Thyroid gland (tissue), 4 donors: ENCODE measurements at regions not wholly inside any gene's neighbourhood (a gene's known extent, or its start where the extent isn't known, plus 50 kb on each side); places are given as distances from the start of the nearest gene placed in this dataset.

ENCODE experiments used
- DNase-seq, 2 donors: peaks; one replicate each; pipeline ENCODE4 v3.0.0-alpha.2; 2019
- H3K27ac ChIP-seq, 3 donors: fragments of 200-600 bp; sonication (generic); 1 replicate in 2 of 3; 2 replicates in 1 of 3; pipeline ENCODE4 v1.5.1; 2016 to 2019; ENCODE audit warnings: mild to moderate bottlenecking in 1 of 3, moderate library complexity in 1 of 3
- H3K27me3 ChIP-seq: fragments of 200-600 bp; sonication (generic); one replicate; pipeline ENCODE4 v1.5.1; 2019
- H3K36me3 ChIP-seq, 2 donors: fragments of 200-600 bp; sonication (generic); one replicate each; pipeline ENCODE4 v1.5.1; 2016 to 2019
- H3K4me1 ChIP-seq, 2 donors: fragments of 200-600 bp; sonication (generic); one replicate each; pipeline ENCODE4 v1.5.1; 2017 to 2019
- H3K4me3 ChIP-seq, 3 donors: fragments of 200-600 bp; sonication (generic); replicated peaks in 1 of 3; 1 replicate in 2 of 3; 2 replicates in 1 of 3; pipeline ENCODE4 v1.5.1; 2016; ENCODE audit warnings: mild to moderate bottlenecking in 1 of 3
- H3K9me3 ChIP-seq: fragments of 200-600 bp; sonication (generic); one replicate; pipeline ENCODE4 v1.5.1; 2017
- CTCF ChIP-seq, 6 experiments: fragments of 200-600 bp in 3 of 6; fragments of 450-650 bp in 3 of 6; sonication (generic) in 3 of 6; IDR thresholded peaks; one replicate each; pipeline ENCODE4 v1.5.1; 2016 to 2019; ENCODE audit warnings: antibody characterized with exemption in 6 of 6, mild to moderate bottlenecking in 2 of 6, inconsistent platforms in 1 of 6, moderate library complexity in 1 of 6
- POLR2A ChIP-seq, 2 donors: fragments of 450-650 bp; IDR thresholded peaks; one replicate each; pipeline ENCODE4 v1.6.1; 2017; ENCODE audit warnings: antibody characterized with exemption in 2 of 2, mild to moderate bottlenecking in 2 of 2, moderate library complexity in 1 of 2
- WGBS, 2 donors: methylation state at CpG; one replicate each; pipeline ENCODE4 v1.1.5; 2017; 5-methylcytosine and 5-hydroxymethylcytosine counted together
- intact Hi-C: fragments of 100-400 bp; cut with DNase I; formaldehyde crosslinking; loops from one replicate; pipeline ENCODE4 v1.15.1; 2023

DNA sequence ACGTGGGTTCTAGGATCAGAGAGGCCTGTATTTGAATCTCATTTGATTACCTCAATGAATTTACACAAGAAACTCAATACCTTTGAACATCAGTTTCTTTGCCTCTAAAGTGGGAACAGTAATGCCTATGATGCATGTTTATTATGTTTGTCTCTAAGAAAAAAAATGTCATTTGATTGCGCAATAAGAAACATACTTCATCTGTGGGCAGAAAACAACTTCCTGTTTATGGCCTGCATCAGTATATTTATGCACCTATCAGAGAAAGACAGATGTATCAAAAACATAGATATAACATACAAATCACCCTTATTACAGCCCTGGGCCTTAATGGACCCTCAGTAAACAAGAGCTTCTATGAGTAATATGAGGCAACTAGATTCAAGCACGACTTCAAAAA lies 516.4 kb upstream of the ARID1B start:
- no peak overlapping the region for H3K4me3 ChIP-seq
- H3K27me3 ChIP-seq: no peaks in the 10 kb centered on the region
- no peak for DNase-seq
- H3K4me1 ChIP-seq: peaks cover 6 to 7% of the 10 kb centered on the region in 2 donors
- intact Hi-C loops: no loop called here
- H3K9me3 ChIP-seq: no peaks in the 10 kb centered on the region
- TF ChIP-seq POLR2A (IDR thresholded peaks at IDR 0.05): no peak
- no peak for TF ChIP-seq CTCF (IDR thresholded peaks at IDR 0.05)
- WGBS, 2 donors: 63 to 89% methylated on average over 3 of the region's 3 CpGs
- H3K36me3 ChIP-seq: no peaks in the 10 kb centered on the region
- H3K27ac ChIP-seq: no peak overlapping the region

GRCh38 chr6:156258981-156259380 lies 518.2 kb upstream of the ARID1B start:
- Histone ChIP-seq H3K4me1 (peaks cover 6 to 7% of the 10 kb centered on the region in 2 donors), H3K4me3 (no peak overlapping the region), H3K36me3 (no peaks in the 10 kb centered on the region), H3K27ac (no peak overlapping the region), H3K27me3 (no peaks in the 10 kb centered on the region), H3K9me3 (no peaks in the 10 kb centered on the region)
- peak; percentile 73 to 78 for DNase-seq
- intact Hi-C loops: no loop called here
- 20 to 61% methylated on average over 3 of the region's 3 CpGs for WGBS, 2 donors
- no peak for TF ChIP-seq CTCF (IDR thresholded peaks at IDR 0.05)
- TF ChIP-seq POLR2A (IDR thresholded peaks at IDR 0.05): no peak

DNA sequence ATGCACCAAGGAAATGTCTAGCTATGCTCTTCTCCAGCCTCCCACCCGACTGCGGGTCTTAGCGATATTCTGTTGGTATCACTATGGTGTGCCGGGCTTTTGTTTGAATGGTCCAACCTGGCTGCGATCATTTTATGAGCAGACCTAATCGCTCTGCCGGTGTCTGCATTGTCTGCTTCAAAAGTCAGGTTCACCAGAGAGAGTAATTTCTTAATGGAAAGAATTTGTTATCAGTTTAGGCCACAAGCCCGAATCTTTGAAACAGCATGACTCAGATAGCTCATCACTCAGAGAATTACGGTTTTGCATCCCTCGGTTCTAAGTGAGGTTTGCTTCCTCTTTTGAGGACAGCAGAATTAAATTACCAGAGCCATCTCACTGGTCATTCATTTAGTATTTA lies 521.0 kb upstream of the ARID1B start:
- intact Hi-C loops: no loop called here
- WGBS, 2 donors: 85 to 94% methylated on average over 10 of the region's 10 CpGs
- Histone ChIP-seq H3K4me3 (no peak overlapping the region), H3K27me3 (no peaks in the 10 kb centered on the region), H3K27ac (no peak overlapping the region), H3K9me3 (no peaks in the 10 kb centered on the region), H3K4me1 (no peaks in the 10 kb centered on the region), H3K36me3 (no peaks in the 10 kb centered on the region)
- no peak for DNase-seq
- no peak for TF ChIP-seq POLR2A (IDR thresholded peaks at IDR 0.05)
- no peak for TF ChIP-seq CTCF (IDR thresholded peaks at IDR 0.05)

GRCh38 chr6:156254240-156254639 lies 522.9 kb upstream of the ARID1B start:
- Histone ChIP-seq H3K27ac (no peak overlapping the region), H3K9me3 (no peaks in the 10 kb centered on the region), H3K27me3 (no peaks in the 10 kb centered on the region), H3K4me3 (no peak overlapping the region), H3K36me3 (no peaks in the 10 kb centered on the region), H3K4me1 (no peaks in the 10 kb centered on the region)
- intact Hi-C loops: no loop called here
- TF ChIP-seq POLR2A (IDR thresholded peaks at IDR 0.05) (no peak), CTCF (IDR thresholded peaks at IDR 0.05) (no peak)
- DNase-seq: no peak
- WGBS, 2 donors: 86 to 95% methylated on average over 5 of the region's 5 CpGs

DNA sequence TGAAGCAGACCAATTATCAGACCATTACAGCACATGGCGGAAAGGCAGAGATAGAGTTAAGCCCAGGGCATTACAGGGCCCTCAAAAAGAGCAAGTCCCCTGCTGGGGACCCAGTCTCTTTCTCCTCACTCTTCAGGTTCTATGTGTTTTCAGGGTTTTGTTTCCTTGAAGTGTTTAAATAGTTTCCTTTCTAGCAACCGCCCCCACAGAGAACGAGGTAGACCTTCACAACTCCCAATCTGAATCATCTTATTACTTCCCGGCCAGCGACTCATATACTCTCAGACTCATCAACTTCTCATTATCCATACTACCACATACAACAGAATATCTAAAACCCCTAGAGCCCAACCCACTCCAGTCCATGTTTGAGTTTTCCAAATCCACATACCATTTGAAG lies 526.6 kb upstream of the ARID1B start:
- H3K4me1 ChIP-seq: no peaks in the 10 kb centered on the region
- H3K27ac ChIP-seq: no peak overlapping the region
- H3K9me3 ChIP-seq: no peaks in the 10 kb centered on the region
- no peaks in the 10 kb centered on the region for H3K27me3 ChIP-seq
- H3K36me3 ChIP-seq: no peaks in the 10 kb centered on the region
- TF ChIP-seq CTCF (IDR thresholded peaks at IDR 0.05): no peak
- TF ChIP-seq POLR2A (IDR thresholded peaks at IDR 0.05): no peak
- no peak for DNase-seq
- 86 to 93% methylated on average over 5 of the region's 5 CpGs for WGBS, 2 donors
- intact Hi-C loops: no loop called here
- H3K4me3 ChIP-seq: no peak overlapping the region
